ENCODE measurements at regions not wholly inside any gene's neighbourhood (a gene's known extent, or its start where the extent isn't known, plus 50 kb on each side); places are given as distances from the start of the nearest gene placed in this dataset.
A peak's percentile ranks its signal among the peaks of the same experiment; 100 is the strongest.
"Not testable (repeated sequence)": the region's sequence is repeated elsewhere in the genome, so short reads cannot be mapped to it uniquely, and the experiment has no call there.

DNA sequence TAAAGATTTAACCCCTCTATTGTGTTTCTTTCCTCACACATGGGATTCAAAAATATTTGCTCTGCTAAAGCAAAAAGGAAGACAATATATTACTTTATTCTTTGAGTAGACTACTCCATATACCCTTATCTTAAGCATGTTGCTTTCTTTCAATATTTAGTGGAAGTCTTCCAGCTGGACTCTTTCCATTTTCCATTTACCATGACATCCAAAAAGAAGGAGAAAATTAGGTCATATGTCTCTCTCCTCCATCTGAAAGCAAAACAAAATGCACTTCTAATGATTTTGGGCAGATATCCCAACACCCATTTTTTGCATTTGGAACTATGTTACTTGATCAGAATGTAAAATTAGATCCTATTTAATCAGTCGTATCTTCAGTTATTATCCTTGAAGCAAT is 1336.5 kb downstream of the PCDH19 start:
- FAIRE-seq, result no peak

DNA sequence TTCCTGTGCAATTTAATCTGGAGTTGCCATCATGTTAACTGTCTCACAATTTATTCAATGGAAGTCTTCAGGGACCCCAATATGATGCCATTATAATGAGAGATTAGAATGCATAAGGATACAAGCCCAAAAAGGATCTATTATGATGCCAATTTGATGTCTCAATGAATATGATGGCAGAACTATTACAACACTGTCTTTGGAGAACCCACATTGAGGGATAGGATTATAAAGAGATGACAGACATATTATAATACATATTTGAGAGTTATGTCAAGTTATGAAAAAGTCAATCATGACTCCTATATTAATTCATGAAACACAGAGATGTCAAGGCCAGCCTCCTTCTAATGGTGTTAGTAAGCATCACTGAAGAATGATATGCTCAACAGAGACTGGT is 1358.4 kb downstream of the PCDH19 start:
- FAIRE-seq, result no peak

DNA sequence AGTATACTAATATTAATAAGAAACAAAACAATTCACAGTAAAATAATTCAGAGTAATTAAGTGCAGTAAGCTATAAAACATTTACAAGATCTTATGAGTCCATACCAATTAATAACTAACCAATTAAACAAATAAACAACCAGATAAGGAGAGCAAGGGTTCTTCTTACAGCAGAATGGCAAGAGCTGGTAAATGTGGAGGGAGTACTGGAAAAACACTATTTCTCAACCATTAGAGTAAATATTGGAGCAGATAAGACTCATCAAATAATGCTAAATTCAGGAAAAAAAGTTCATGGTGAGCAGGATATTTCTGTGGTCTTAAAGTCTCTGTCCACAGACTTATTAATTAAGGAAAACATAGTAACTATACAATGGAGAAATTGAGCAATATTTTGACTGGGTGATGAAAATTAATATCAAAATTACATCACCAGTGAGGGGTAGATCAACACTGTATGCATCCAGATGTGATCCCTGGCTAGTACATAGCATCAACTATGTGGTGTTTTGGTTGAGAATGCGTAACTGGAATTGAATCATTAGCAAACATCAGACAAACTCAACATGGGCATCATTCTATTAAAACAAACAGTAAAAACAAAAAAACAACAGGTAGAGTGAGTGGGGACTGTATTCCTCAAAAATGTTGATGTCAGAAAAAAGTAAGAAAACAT is 1376.7 kb downstream of the PCDH19 start:
- FAIRE-seq, result no peak

DNA sequence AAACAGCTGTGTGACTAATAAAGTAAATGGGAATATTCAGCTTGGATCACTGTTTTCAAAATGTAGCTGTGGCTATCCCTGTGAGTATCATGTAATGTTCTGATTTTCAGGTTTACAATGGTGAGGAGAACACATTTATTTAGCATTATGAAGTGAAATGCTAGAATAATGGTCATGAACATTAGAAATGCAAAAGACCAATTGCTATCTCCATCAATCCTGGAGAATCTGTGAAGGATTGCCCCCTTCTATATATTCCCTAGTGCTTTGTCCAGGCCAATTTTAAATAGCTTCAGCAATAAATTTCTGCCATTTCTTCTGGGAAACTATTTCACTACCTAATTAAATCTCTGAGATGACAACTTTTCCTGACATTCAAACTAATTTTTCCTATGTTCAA is 1399.1 kb downstream of the PCDH19 start:
- FAIRE-seq, result no peak

DNA sequence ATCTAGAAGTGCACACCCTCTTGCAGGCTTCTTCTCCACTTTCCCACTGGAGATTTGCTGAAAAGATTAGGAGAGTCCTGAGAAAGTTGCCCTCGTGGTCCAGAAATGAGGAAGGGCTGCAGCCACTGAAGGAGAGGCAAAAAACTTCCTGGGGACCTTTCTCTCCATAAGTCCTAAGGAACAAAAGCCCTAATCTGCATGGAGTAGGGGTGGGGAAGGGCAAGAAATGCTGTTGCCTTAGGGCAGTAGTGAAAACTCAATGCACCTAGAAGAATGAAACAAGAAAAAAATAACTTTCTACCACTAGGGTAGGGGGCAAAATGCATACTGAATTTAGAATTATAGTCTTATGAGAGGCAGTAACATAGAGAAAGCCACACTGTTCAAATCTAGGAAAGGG is 1408.8 kb downstream of the PCDH19 start:
- FAIRE-seq, result no peak

DNA sequence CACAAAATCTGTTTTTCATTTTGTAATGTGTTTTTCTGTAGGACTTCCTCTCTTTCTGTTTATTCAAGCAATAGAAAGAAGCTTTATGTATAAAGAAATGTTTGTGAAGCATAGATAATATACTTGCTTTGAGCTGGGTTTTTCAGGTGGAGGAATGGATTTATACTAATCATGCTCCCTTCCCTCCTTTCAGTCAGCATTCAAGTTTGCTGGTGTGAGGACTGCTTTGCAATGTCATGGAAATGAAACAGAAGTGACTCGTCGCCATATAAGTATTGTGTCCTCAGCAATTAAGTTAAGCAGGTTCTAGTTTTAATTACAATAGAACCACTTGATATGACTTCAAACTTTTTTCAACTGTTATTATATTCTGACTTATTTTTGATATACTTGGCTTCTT is 1447.1 kb downstream of the PCDH19 start:
- FAIRE-seq, result no peak

DNA sequence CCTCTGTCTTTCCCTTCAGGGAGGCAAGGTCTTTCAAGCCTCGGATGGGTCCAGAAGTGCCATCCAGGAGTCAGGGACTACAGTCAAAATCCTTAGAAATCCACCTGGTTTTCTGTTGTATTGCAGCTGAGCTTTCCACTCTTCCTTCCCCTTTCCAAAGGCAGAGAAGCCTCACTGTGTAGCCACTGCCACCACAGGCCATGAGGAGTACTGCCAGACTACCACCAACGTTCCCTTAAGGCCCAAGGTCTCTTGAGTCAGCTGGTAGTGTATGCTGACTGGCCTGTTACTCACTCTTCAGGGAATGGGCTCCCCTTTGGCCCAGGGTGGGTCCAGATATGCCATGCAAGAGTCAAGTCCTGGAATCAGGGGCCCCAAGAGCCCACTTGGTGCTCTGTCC is 1454.1 kb downstream of the PCDH19 start:
- no peak for FAIRE-seq

DNA sequence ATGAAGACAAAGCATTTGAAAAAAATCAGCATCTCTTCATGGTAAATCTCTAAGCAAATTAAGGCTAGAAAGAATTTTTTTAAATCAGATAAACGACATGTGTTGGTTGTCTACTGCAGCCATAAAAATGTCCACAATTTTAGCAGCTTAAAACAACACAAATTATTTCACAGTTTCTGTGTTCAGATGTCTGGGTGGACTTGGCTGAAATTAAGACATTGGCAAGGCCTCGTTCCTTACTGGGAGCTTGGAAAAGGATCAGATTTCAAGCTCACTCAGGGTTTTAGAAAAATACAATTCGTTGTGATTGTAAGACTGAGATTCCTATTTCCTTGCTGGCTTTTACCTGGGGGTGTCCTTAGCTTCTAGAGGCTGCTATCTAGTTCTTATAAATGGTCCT is 1470.6 kb downstream of the PCDH19 start:
- FAIRE-seq, result no peak

DNA sequence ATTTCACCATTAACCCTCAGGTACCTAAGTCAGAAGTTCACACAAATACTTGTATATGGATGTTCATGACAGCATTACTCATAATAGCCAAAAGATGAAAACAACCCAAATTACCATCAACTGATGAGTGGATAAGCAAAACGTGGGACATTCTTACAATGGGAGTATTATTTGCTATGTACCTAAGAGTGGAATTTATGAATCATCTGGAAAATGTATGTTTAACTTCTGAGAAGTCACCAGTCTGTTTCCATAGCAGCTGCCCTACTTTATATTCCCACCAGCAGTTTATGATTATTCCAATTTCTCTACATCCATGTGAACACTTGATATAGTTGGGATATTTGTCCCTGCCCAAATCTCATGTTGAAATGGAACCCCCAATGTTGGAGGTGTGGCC is 1478.9 kb downstream of the PCDH19 start:
- no peak for FAIRE-seq

DNA sequence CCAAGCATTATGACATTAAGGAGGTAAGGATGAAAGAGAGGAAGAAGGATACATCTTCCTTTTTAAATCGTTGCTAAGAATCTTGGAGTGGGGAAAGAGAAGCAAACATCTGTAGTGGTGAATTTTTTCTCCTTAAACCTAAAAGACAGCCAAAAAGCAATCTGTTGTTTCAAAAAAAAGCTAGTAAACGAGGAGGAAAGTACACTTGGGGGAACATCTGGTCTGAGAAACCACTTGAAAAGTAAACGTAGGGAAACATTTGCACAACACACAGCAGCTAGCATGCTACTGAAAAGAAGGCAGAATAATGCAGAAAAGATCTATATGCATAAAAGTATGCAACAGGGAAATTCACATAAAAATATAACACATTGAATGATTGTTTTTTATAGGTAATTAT is 1485.6 kb downstream of the PCDH19 start:
- peak; percentile 36 for FAIRE-seq

DNA sequence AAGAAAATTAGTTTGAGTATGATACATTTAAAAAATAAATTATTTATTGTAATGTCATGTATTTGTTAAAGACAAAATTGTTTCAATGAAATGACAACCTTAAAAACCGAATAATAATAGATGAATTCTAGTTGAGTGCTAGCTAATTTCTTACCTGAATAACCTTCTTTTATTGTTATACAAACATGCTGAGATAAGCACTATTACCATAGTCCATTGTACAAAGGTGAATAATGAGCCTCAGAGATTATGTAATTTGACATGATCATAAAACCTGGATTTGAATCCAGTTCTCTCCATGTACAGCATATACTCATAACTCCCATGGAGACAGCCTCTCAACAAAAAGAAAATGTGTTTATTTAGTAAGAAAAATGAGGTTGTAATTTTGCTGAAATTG is 1512.9 kb downstream of the PCDH19 start:
- peak; percentile 80 for FAIRE-seq

DNA sequence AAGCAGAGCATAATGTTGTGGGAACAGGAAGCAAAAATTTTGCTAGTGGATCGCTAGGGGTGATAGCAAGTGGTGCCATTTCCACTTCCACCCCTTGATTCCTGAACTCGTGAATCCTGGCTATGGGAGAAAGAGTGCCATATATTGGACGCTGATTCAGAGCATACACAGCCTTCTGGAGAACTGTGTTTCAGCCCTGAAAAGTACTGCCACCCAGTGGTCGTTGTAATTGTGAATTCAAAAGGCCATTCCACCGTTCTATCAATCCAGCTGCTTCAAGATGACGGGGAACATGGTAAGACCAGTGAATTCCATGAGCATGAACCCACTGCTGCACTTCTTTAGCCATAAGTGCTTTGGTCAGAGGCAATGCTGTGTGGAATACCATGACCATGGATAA is 1559.4 kb downstream of the PCDH19 start:
- not testable (repeated sequence) for FAIRE-seq
